ENCODE measurements at regions not wholly inside any gene's neighbourhood (a gene's known extent, or its start where the extent isn't known, plus 50 kb on each side); places are given as distances from the start of the nearest gene placed in this dataset.
"Not testable (repeated sequence)": the region's sequence is repeated elsewhere in the genome, so short reads cannot be mapped to it uniquely, and the experiment has no call there.

DNA sequence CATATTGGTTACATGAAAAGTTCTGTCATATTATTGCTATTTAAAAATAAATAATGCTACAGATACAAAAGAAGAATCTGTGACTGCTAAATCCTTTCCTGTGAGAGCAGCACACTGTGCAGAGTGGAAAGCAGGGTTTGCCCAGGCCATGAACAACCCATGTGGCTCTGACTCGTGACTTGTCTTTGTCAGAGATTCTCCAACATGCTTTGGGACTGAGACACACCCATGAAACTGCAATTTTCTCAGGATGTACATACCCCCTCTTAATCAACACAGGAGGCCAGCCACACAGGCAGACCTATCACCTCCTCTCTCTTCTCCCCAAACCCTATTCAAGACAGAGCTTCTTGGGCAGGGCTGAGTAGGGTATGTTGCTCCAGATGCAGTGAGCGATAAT, 96.8 kb upstream of the NTF3 start:
- H3K36me3 ChIP-seq (ENCODE audit: insufficient read depth, low read length): no peaks in the 10 kb centered on the region
- no peaks in the 10 kb centered on the region for H3F3A ChIP-seq (ENCODE audit: insufficient read depth, low read length)
- H3K27ac ChIP-seq (ENCODE audit: low read depth, low read length, poor library complexity, severe bottlenecking): no peak overlapping the region
- no peaks in the 10 kb centered on the region for H3K4me1 ChIP-seq (ENCODE audit: insufficient read depth, low read length, severe bottlenecking)
- no peak overlapping the region for H3K4me2 ChIP-seq (ENCODE audit: low read length)
- no peaks in the 10 kb centered on the region for H4K20me1 ChIP-seq (ENCODE audit: insufficient read depth, low read length)
- H3K79me2 ChIP-seq (ENCODE audit: insufficient read depth, low read length): no peaks in the 10 kb centered on the region
- no peak overlapping the region for H3K4me3 ChIP-seq (ENCODE audit: low read depth, low read length, poor library complexity, severe bottlenecking)
- no peak overlapping the region for H3K9ac ChIP-seq (ENCODE audit: low read length)
- no peaks in the 10 kb centered on the region for H3K9me2 ChIP-seq (ENCODE audit: low read depth, low read length)
- no peak overlapping the region for H2AFZ ChIP-seq (ENCODE audit: low read length)
- no peaks in the 10 kb centered on the region for H3K9me3 ChIP-seq (ENCODE audit: low read length)
- no peak for TF ChIP-seq EZH2 (IDR thresholded peaks at IDR 0.05; ENCODE audit: borderline replicate concordance, low read length)
- TF ChIP-seq, protein P1, sequence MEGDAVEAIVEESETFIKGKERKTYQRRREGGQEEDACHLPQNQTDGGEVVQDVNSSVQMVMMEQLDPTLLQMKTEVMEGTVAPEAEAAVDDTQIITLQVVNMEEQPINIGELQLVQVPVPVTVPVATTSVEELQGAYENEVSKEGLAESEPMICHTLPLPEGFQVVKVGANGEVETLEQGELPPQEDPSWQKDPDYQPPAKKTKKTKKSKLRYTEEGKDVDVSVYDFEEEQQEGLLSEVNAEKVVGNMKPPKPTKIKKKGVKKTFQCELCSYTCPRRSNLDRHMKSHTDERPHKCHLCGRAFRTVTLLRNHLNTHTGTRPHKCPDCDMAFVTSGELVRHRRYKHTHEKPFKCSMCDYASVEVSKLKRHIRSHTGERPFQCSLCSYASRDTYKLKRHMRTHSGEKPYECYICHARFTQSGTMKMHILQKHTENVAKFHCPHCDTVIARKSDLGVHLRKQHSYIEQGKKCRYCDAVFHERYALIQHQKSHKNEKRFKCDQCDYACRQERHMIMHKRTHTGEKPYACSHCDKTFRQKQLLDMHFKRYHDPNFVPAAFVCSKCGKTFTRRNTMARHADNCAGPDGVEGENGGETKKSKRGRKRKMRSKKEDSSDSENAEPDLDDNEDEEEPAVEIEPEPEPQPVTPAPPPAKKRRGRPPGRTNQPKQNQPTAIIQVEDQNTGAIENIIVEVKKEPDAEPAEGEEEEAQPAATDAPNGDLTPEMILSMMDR (IDR thresholded peaks at IDR 0.05; ENCODE audit: low read length): no peak
- no peaks in the 10 kb centered on the region for H3K27me3 ChIP-seq (ENCODE audit: insufficient read depth, low read length)

DNA sequence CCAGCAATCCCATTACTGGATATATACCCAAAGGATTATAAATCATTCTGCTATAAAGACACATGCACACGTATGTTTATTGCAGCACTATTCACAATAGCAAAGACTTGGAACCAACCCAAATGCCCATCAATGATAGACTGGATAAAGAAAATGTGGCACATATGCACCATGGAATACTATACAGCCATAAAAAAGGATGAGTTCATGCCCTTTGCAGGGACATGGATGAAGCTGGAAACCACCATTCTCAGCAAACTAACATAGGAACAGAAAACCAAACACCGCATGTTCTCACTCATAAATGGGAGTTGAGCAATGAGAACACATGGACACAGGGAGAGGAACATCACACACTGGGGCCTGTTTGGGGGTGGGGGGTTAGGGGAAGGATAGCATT, 90.8 kb upstream of the NTF3 start:
- H3K27ac ChIP-seq (ENCODE audit: low read depth, low read length, poor library complexity, severe bottlenecking); H3K4me1 ChIP-seq (ENCODE audit: insufficient read depth, low read length, severe bottlenecking); H4K20me1 ChIP-seq (ENCODE audit: insufficient read depth, low read length); H3K9ac ChIP-seq (ENCODE audit: low read length); H3K36me3 ChIP-seq (ENCODE audit: insufficient read depth, low read length); H2AFZ ChIP-seq (ENCODE audit: low read length); H3K79me2 ChIP-seq (ENCODE audit: insufficient read depth, low read length); H3K9me2 ChIP-seq (ENCODE audit: low read depth, low read length); H3K4me2 ChIP-seq (ENCODE audit: low read length); H3K9me3 ChIP-seq (ENCODE audit: low read length); H3K27me3 ChIP-seq (ENCODE audit: insufficient read depth, low read length); H3F3A ChIP-seq (ENCODE audit: insufficient read depth, low read length); H3K4me3 ChIP-seq (ENCODE audit: low read depth, low read length, poor library complexity, severe bottlenecking): not testable (repeated sequence)

DNA sequence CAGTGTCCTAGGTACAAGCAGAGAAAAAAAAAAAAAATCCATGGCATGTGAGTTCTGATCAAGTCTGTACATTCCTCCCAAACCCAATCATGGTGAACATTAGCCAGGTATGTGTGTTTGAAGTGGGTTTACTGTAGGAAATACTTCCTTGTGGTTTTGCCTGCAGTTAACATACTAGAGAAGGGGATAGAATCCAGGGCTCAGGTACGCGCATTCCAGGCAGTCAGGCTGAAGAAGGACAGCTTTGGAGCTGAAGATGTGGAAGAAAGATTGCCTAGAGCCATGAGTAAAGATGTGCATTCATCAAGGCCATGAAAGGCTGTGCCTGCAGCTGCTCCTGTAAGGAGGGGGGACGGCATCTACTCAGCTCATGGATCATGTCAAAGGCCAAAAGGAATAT, 88.2 kb upstream of the NTF3 start:
- Histone ChIP-seq H3K4me1 (ENCODE audit: insufficient read depth, low read length, severe bottlenecking) (no peaks in the 10 kb centered on the region), H3K79me2 (ENCODE audit: insufficient read depth, low read length) (no peaks in the 10 kb centered on the region), H3K9me3 (ENCODE audit: low read length) (no peaks in the 10 kb centered on the region), H3K27ac (ENCODE audit: low read depth, low read length, poor library complexity, severe bottlenecking) (no peak overlapping the region), H3K9me2 (ENCODE audit: low read depth, low read length) (no peaks in the 10 kb centered on the region), H3K4me2 (ENCODE audit: low read length) (no peak overlapping the region), H3K9ac (ENCODE audit: low read length) (no peak overlapping the region), H3K36me3 (ENCODE audit: insufficient read depth, low read length) (no peaks in the 10 kb centered on the region), H3K27me3 (ENCODE audit: insufficient read depth, low read length) (no peaks in the 10 kb centered on the region), H2AFZ (ENCODE audit: low read length) (no peak overlapping the region), H4K20me1 (ENCODE audit: insufficient read depth, low read length) (no peaks in the 10 kb centered on the region), H3F3A (ENCODE audit: insufficient read depth, low read length) (no peaks in the 10 kb centered on the region), H3K4me3 (ENCODE audit: low read depth, low read length, poor library complexity, severe bottlenecking) (no peak overlapping the region)
- no peak for TF ChIP-seq EZH2 (IDR thresholded peaks at IDR 0.05; ENCODE audit: borderline replicate concordance, low read length)

DNA sequence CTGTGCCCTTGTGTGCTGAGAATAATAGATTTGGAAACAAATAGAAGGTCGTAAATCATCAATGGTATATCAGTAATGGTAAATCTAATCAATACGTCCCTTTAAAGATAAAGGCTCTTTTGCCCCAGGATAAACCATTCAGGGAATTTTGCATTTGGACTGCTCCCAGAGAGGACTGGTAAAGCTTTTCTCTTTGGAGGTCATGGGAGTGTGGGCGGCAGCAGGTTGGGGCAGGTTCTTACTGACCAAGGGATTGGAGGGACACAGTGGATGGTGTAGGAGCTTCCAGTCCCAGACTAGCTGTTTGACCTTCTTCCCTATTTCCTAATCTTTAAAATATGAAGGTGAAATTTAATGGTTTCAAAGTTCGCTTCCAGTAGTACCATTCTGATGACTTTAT, 87.8 kb upstream of the NTF3 start:
- no peak overlapping the region for H2AFZ ChIP-seq (ENCODE audit: low read length)
- H3K4me3 ChIP-seq (ENCODE audit: low read depth, low read length, poor library complexity, severe bottlenecking): no peak overlapping the region
- H3K9me2 ChIP-seq (ENCODE audit: low read depth, low read length): no peaks in the 10 kb centered on the region
- H3K79me2 ChIP-seq (ENCODE audit: insufficient read depth, low read length): no peaks in the 10 kb centered on the region
- no peaks in the 10 kb centered on the region for H3K27me3 ChIP-seq (ENCODE audit: insufficient read depth, low read length)
- H3K4me2 ChIP-seq (ENCODE audit: low read length): no peak overlapping the region
- no peaks in the 10 kb centered on the region for H4K20me1 ChIP-seq (ENCODE audit: insufficient read depth, low read length)
- TF ChIP-seq EZH2 (IDR thresholded peaks at IDR 0.05; ENCODE audit: borderline replicate concordance, low read length): no peak
- TF ChIP-seq, protein P1 (IDR thresholded peaks at IDR 0.05; ENCODE audit: low read length): no peak
- no peaks in the 10 kb centered on the region for H3K4me1 ChIP-seq (ENCODE audit: insufficient read depth, low read length, severe bottlenecking)
- H3K27ac ChIP-seq (ENCODE audit: low read depth, low read length, poor library complexity, severe bottlenecking): no peak overlapping the region
- H3K36me3 ChIP-seq (ENCODE audit: insufficient read depth, low read length): no peaks in the 10 kb centered on the region
- no peak overlapping the region for H3K9ac ChIP-seq (ENCODE audit: low read length)
- no peaks in the 10 kb centered on the region for H3K9me3 ChIP-seq (ENCODE audit: low read length)
- no peaks in the 10 kb centered on the region for H3F3A ChIP-seq (ENCODE audit: insufficient read depth, low read length)
